ENCODE measurements at regions not wholly inside any gene's neighbourhood (a gene's known extent, or its start where the extent isn't known, plus 50 kb on each side); places are given as distances from the start of the nearest gene placed in this dataset.

- no peak for TF ChIP-seq EZH2phosphoT487 (IDR thresholded peaks at IDR 0.05; ENCODE audit: borderline replicate concordance, low read length)
- TF ChIP-seq CTCF (IDR thresholded peaks at IDR 0.05; ENCODE audit: low read depth, low read length, poor library complexity, severe bottlenecking), result no peak
- no peak overlapping the region for H3K4me3 ChIP-seq (ENCODE audit: low read length)
- no peaks in the 10 kb centered on the region for H3F3A ChIP-seq (ENCODE audit: control insufficient read depth, insufficient read depth)
- no peak overlapping the region for H3K4me2 ChIP-seq (ENCODE audit: low read length)
- no peaks in the 10 kb centered on the region for H3K9me3 ChIP-seq (ENCODE audit: control insufficient read depth, insufficient read depth, low read length)
- no peaks in the 10 kb centered on the region for H3K36me3 ChIP-seq (ENCODE audit: control insufficient read depth, low read length)
- H3K9me2 ChIP-seq (replicated peaks; ENCODE audit: control insufficient read depth, low read length), result no peaks in the 10 kb centered on the region
- H3K27ac ChIP-seq (ENCODE audit: low read depth, low read length), result no peak overlapping the region
- no peaks in the 10 kb centered on the region for H4K20me1 ChIP-seq (ENCODE audit: control insufficient read depth, insufficient read depth, low read depth, low read length)
- 0 out of 2 replicates have a peak, but pooled peaks cover 3% of the 10 kb centered on the region for H3K27me3 ChIP-seq (ENCODE audit: control insufficient read depth, low read length)
- H3K4me1 ChIP-seq (ENCODE audit: control insufficient read depth, low read length), result no peaks in the 10 kb centered on the region
- H3K79me2 ChIP-seq (ENCODE audit: control insufficient read depth, low read length), result no peaks in the 10 kb centered on the region
Observed at GRCh38 chr15:36265422-36265821, 314.0 kb upstream of the CDIN1 start.

- no peaks in the 10 kb centered on the region for H3K9me3 ChIP-seq (ENCODE audit: control insufficient read depth, insufficient read depth, low read length)
- H3K27me3 ChIP-seq (ENCODE audit: control insufficient read depth, low read length), result 0 out of 2 replicates have a peak, but pooled peaks cover 3% of the 10 kb centered on the region
- H3K4me3 ChIP-seq (ENCODE audit: low read length), result no peak overlapping the region
- no peaks in the 10 kb centered on the region for H3F3A ChIP-seq (ENCODE audit: control insufficient read depth, insufficient read depth)
- H3K4me1 ChIP-seq (ENCODE audit: control insufficient read depth, low read length), result no peaks in the 10 kb centered on the region
- no peaks in the 10 kb centered on the region for H4K20me1 ChIP-seq (ENCODE audit: control insufficient read depth, insufficient read depth, low read depth, low read length)
- no peaks in the 10 kb centered on the region for H3K79me2 ChIP-seq (ENCODE audit: control insufficient read depth, low read length)
- no peak overlapping the region for H3K27ac ChIP-seq (ENCODE audit: low read depth, low read length)
- TF ChIP-seq CTCF (IDR thresholded peaks at IDR 0.05; ENCODE audit: low read depth, low read length, poor library complexity, severe bottlenecking), result no peak
- no peak for TF ChIP-seq EZH2phosphoT487 (IDR thresholded peaks at IDR 0.05; ENCODE audit: borderline replicate concordance, low read length)
- no peak overlapping the region for H3K4me2 ChIP-seq (ENCODE audit: low read length)
- H3K9me2 ChIP-seq (replicated peaks; ENCODE audit: control insufficient read depth, low read length), result no peaks in the 10 kb centered on the region
- H3K36me3 ChIP-seq (ENCODE audit: control insufficient read depth, low read length), result no peaks in the 10 kb centered on the region
Observed at GRCh38 chr15:36271048-36271447, 308.4 kb upstream of the CDIN1 start.

GRCh38 chr15:36275656-36276055, 303.8 kb upstream of the CDIN1 start:
- H4K20me1 ChIP-seq (ENCODE audit: control insufficient read depth, insufficient read depth, low read depth, low read length), result no peaks in the 10 kb centered on the region
- no peaks in the 10 kb centered on the region for H3K9me2 ChIP-seq (replicated peaks; ENCODE audit: control insufficient read depth, low read length)
- H3K4me1 ChIP-seq (ENCODE audit: control insufficient read depth, low read length), result no peaks in the 10 kb centered on the region
- H3K27ac ChIP-seq (ENCODE audit: low read depth, low read length), result no peak overlapping the region
- peaks cover 5% of the 10 kb centered on the region for H3K9me3 ChIP-seq (ENCODE audit: control insufficient read depth, insufficient read depth, low read length)
- H3K4me2 ChIP-seq (ENCODE audit: low read length), result no peak overlapping the region
- H3K4me3 ChIP-seq (ENCODE audit: low read length), result no peak overlapping the region
- no peaks in the 10 kb centered on the region for H3K79me2 ChIP-seq (ENCODE audit: control insufficient read depth, low read length)
- H3K36me3 ChIP-seq (ENCODE audit: control insufficient read depth, low read length), result no peaks in the 10 kb centered on the region
- H3K27me3 ChIP-seq (ENCODE audit: control insufficient read depth, low read length), result no peaks in the 10 kb centered on the region
- TF ChIP-seq EZH2phosphoT487 (IDR thresholded peaks at IDR 0.05; ENCODE audit: borderline replicate concordance, low read length) (no peak), CTCF (IDR thresholded peaks at IDR 0.05; ENCODE audit: low read depth, low read length, poor library complexity, severe bottlenecking) (no peak)
- no peaks in the 10 kb centered on the region for H3F3A ChIP-seq (ENCODE audit: control insufficient read depth, insufficient read depth)

GRCh38 chr15:36278219-36278618, 301.2 kb upstream of the CDIN1 start:
- no peak overlapping the region for H3K4me3 ChIP-seq (ENCODE audit: low read length)
- no peaks in the 10 kb centered on the region for H3K4me1 ChIP-seq (ENCODE audit: control insufficient read depth, low read length)
- no peaks in the 10 kb centered on the region for H3F3A ChIP-seq (ENCODE audit: control insufficient read depth, insufficient read depth)
- no peaks in the 10 kb centered on the region for H3K27me3 ChIP-seq (ENCODE audit: control insufficient read depth, low read length)
- H4K20me1 ChIP-seq (ENCODE audit: control insufficient read depth, insufficient read depth, low read depth, low read length), result no peaks in the 10 kb centered on the region
- no peak overlapping the region for H3K4me2 ChIP-seq (ENCODE audit: low read length)
- TF ChIP-seq CTCF (IDR thresholded peaks at IDR 0.05; ENCODE audit: low read depth, low read length, poor library complexity, severe bottlenecking) (no peak), EZH2phosphoT487 (IDR thresholded peaks at IDR 0.05; ENCODE audit: borderline replicate concordance, low read length) (no peak)
- no peaks in the 10 kb centered on the region for H3K36me3 ChIP-seq (ENCODE audit: control insufficient read depth, low read length)
- no peaks in the 10 kb centered on the region for H3K9me2 ChIP-seq (replicated peaks; ENCODE audit: control insufficient read depth, low read length)
- peaks cover 5% of the 10 kb centered on the region for H3K9me3 ChIP-seq (ENCODE audit: control insufficient read depth, insufficient read depth, low read length)
- no peak overlapping the region for H3K27ac ChIP-seq (ENCODE audit: low read depth, low read length)
- H3K79me2 ChIP-seq (ENCODE audit: control insufficient read depth, low read length), result no peaks in the 10 kb centered on the region
